H9 (cell line): ENCODE measurements at regions not wholly inside any gene's neighbourhood (a gene's known extent, or its start where the extent isn't known, plus 50 kb on each side); places are given as distances from the start of the nearest gene placed in this dataset.

Experiments used
- DNase-seq: peaks from one replicate; pipeline ENCODE4 v3.0.0-alpha.2; 2017
- H2AFZ ChIP-seq: one replicate; pipeline ENCODE4 v1.6.1; 2013; ENCODE audit warnings: mild to moderate bottlenecking, low read length, control low read depth, moderate library complexity
- H2AK5ac ChIP-seq: 2 replicates; pipeline ENCODE4 v1.6.1; 2013; ENCODE audit warnings: low read length, control low read depth, mixed read lengths; ENCODE audit not compliant: insufficient read length
- H2BK120ac ChIP-seq: one replicate; pipeline ENCODE4 v1.6.1; 2013; ENCODE audit warnings: low read depth, mild to moderate bottlenecking, low read length, control low read depth, inconsistent platforms; ENCODE audit not compliant: poor library complexity, severe bottlenecking
- H2BK12ac ChIP-seq: 2 replicates; pipeline ENCODE4 v1.6.1; 2013; ENCODE audit warnings: low read length, control low read depth, mixed read lengths, low read depth; ENCODE audit not compliant: insufficient read length
- H2BK15ac ChIP-seq: 2 replicates; pipeline ENCODE4 v1.6.1; 2013; ENCODE audit warnings: low read depth, low read length, control low read depth
- H2BK20ac ChIP-seq: one replicate; pipeline ENCODE4 v1.6.1; 2013; ENCODE audit warnings: low read depth, mild to moderate bottlenecking, low read length, control low read depth, inconsistent platforms; ENCODE audit not compliant: poor library complexity, severe bottlenecking
- H2BK5ac ChIP-seq: 2 replicates; pipeline ENCODE4 v1.6.1; 2013; ENCODE audit warnings: low read length, control low read depth, mixed read lengths; ENCODE audit not compliant: insufficient read length
- H3K14ac ChIP-seq: 2 replicates; pipeline ENCODE4 v1.6.1; 2013; ENCODE audit warnings: low read length, control low read depth; ENCODE audit not compliant: insufficient read depth
- H3K18ac ChIP-seq: 2 replicates; pipeline ENCODE4 v1.6.1; 2013; ENCODE audit warnings: low read depth, mild to moderate bottlenecking, mixed read lengths, low read length, control low read depth; ENCODE audit not compliant: insufficient read length
- H3K23ac ChIP-seq: 2 replicates; pipeline ENCODE4 v1.6.1; 2013; ENCODE audit warnings: low read length, control low read depth, mixed read lengths, low read depth; ENCODE audit not compliant: insufficient read length
- H3K23me2 ChIP-seq: 2 replicates; pipeline ENCODE4 v1.6.1; 2013; ENCODE audit warnings: low read depth, mild to moderate bottlenecking, mixed read lengths, low read length, control low read depth; ENCODE audit not compliant: insufficient read length, poor library complexity, severe bottlenecking
- H3K27ac ChIP-seq: 2 replicates; pipeline ENCODE4 v1.5.1; 2013; ENCODE audit warnings: low read length, control low read depth, mixed read lengths, low read depth; ENCODE audit not compliant: insufficient read length
- H3K27me3 ChIP-seq: 2 replicates; pipeline ENCODE4 v1.6.1; 2013; ENCODE audit warnings: low read length, control low read depth, inconsistent platforms; ENCODE audit not compliant: insufficient read depth
- H3K4ac ChIP-seq: 2 replicates; pipeline ENCODE4 v1.6.1; 2013; ENCODE audit warnings: low read depth, mild to moderate bottlenecking, control low read depth, inconsistent platforms, low read length, moderate library complexity
- H3K4me1 ChIP-seq: 2 replicates; pipeline ENCODE4 v1.6.1; 2013; ENCODE audit warnings: low read length, control low read depth, inconsistent platforms; ENCODE audit not compliant: insufficient read depth
- H3K4me2 ChIP-seq: 2 replicates; pipeline ENCODE4 v1.6.1; 2013; ENCODE audit warnings: low read length, control low read depth, mixed read lengths; ENCODE audit not compliant: insufficient read length, insufficient read depth
- H3K56ac ChIP-seq: 2 replicates; pipeline ENCODE4 v1.6.1; 2013; ENCODE audit warnings: low read depth, mild to moderate bottlenecking, mixed read lengths, low read length, control low read depth; ENCODE audit not compliant: insufficient read length
- H3K79me1 ChIP-seq: 2 replicates; pipeline ENCODE4 v1.6.1; 2013; ENCODE audit warnings: low read depth, mild to moderate bottlenecking, moderate library complexity, low read length, control low read depth, inconsistent platforms; ENCODE audit not compliant: insufficient read depth, poor library complexity, severe bottlenecking
- H3K79me2 ChIP-seq: 2 replicates; pipeline ENCODE4 v1.6.1; 2013; ENCODE audit warnings: low read length, control low read depth, inconsistent platforms; ENCODE audit not compliant: insufficient read depth
- H3K9ac ChIP-seq: 2 replicates; pipeline ENCODE4 v1.6.1; 2013; ENCODE audit warnings: low read length, control low read depth, mixed read lengths; ENCODE audit not compliant: insufficient read length; ENCODE audit errors: extremely low read depth
- H3K9me3 ChIP-seq: one replicate; pipeline ENCODE4 v1.6.1; 2013; ENCODE audit warnings: low read depth, low read length, inconsistent platforms; ENCODE audit not compliant: control insufficient read depth
- H3T11ph ChIP-seq: one replicate; pipeline ENCODE4 v1.6.1; 2013; ENCODE audit warnings: mild to moderate bottlenecking, low read length, control low read depth, inconsistent platforms
- H4K20me1 ChIP-seq: one replicate; pipeline ENCODE4 v1.6.1; 2013; ENCODE audit not compliant: control insufficient read depth, insufficient read length, insufficient read depth
- H4K5ac ChIP-seq: 2 replicates; pipeline ENCODE4 v1.6.1; 2013; ENCODE audit warnings: low read depth, mild to moderate bottlenecking, mixed read lengths, low read length, control low read depth; ENCODE audit not compliant: insufficient read length
- H4K8ac ChIP-seq: replicated peaks from 2 replicates; pipeline ENCODE4 v1.6.1; 2013; ENCODE audit warnings: low read length, control low read depth, mixed read lengths, low read depth; ENCODE audit not compliant: insufficient read length
- H4K91ac ChIP-seq: 2 replicates; pipeline ENCODE4 v1.6.1; 2013; ENCODE audit warnings: low read depth, mild to moderate bottlenecking, moderate library complexity, mixed read lengths, low read length, control low read depth; ENCODE audit not compliant: insufficient read length
- H3K27ac Mint-ChIP-seq, 3 experiments: 2 replicates in 2 of 3; 3 replicates in 1 of 3; pipeline ENCODE4 v1.8.0; 2020 to 2021; ENCODE audit warnings: mixed read lengths in 3 of 3, mild to moderate bottlenecking in 1 of 3, moderate library complexity in 1 of 3
- H3K27me3 Mint-ChIP-seq: 2 replicates; pipeline ENCODE4 v1.8.0; 2021; ENCODE audit warnings: low read depth, mild to moderate bottlenecking, moderate library complexity, mixed read lengths
- H3K36me3 Mint-ChIP-seq, 3 experiments: 2 replicates in 2 of 3; 3 replicates in 1 of 3; pipeline ENCODE4 v1.8.0; 2020 to 2021; ENCODE audit warnings: low read depth in 3 of 3, mixed read lengths in 3 of 3; ENCODE audit not compliant: insufficient read depth in 1 of 3
- H3K4me1 Mint-ChIP-seq, 2 experiments: 2 replicates each; pipeline ENCODE4 v1.8.0; 2020; ENCODE audit warnings: mixed read lengths in 2 of 2
- H3K4me3 Mint-ChIP-seq, 2 experiments: 2 replicates in 1 of 2; 3 replicates in 1 of 2; pipeline ENCODE4 v1.8.0; 2020 to 2021; ENCODE audit warnings: mild to moderate bottlenecking in 2 of 2, mixed read lengths in 2 of 2, moderate library complexity in 1 of 2
- H3K9me3 Mint-ChIP-seq, 2 experiments: 2 replicates in 1 of 2; 3 replicates in 1 of 2; pipeline ENCODE4 v1.8.0; 2020; ENCODE audit warnings: mild to moderate bottlenecking in 2 of 2, mixed read lengths in 2 of 2, moderate library complexity in 1 of 2
- CTCF ChIP-seq: fragments of 200-600 bp; sonication (generic); conservative IDR thresholded peaks from 3 replicates; pipeline ENCODE4 v1.8.0; 2021; ENCODE audit warnings: antibody characterized with exemption, mild to moderate bottlenecking
- WGBS: extraction: QIAGEN DNeasy Blood & Tissue Kit; methylation state at CpG from one replicate; pipeline ENCODE4 v1.1.7; 2013; ENCODE audit warnings: missing lambda C conversion rate, low lambda C conversion rate, mixed read lengths; ENCODE audit not compliant: insufficient read length; ENCODE audit errors: extremely low coverage; 5-methylcytosine and 5-hydroxymethylcytosine counted together

- peaks cover 26% of the 10 kb centered on the region for H3K27me3 Mint-ChIP-seq
- Histone ChIP-seq H4K8ac (no peak overlapping the region), H4K5ac (no peak overlapping the region), H3K9me3 (peaks cover 16% of the 10 kb centered on the region), H3K4ac (no peak overlapping the region), H3K14ac (no peak overlapping the region), H3K56ac (no peak overlapping the region), H3K79me1 (no peaks in the 10 kb centered on the region), H2AK5ac (no peak overlapping the region), H3K9ac (no peak overlapping the region), H3K4me1 (no peaks in the 10 kb centered on the region), H3T11ph (no peak overlapping the region), H2BK5ac (no peak overlapping the region), H3K27me3 (no peaks in the 10 kb centered on the region), H3K79me2 (no peaks in the 10 kb centered on the region), H2BK12ac (no peak overlapping the region), H2BK20ac (no peak overlapping the region), H3K27ac (no peak overlapping the region), H3K18ac (no peak overlapping the region), H2BK15ac (no peak overlapping the region), H2AFZ (no peak overlapping the region), H3K23ac (no peak overlapping the region), H3K23me2 (no peaks in the 10 kb centered on the region), H2BK120ac (no peak overlapping the region), H3K4me2 (no peak overlapping the region), H4K20me1 (no peaks in the 10 kb centered on the region), H4K91ac (no peak overlapping the region)
- peaks cover 0 to 9% of the 10 kb centered on the region in 2 experiments; a peak in 2 of 4 replicates for H3K4me1 Mint-ChIP-seq
- DNase-seq, result no peak
- H3K4me3 Mint-ChIP-seq, result no peak overlapping the region
- no peak for TF ChIP-seq CTCF
- WGBS, result no CpG with 5 or more reads among the region's 4 CpGs
- peaks cover 22 to 25% of the 10 kb centered on the region in 2 experiments for H3K9me3 Mint-ChIP-seq
- no peak overlapping the region for H3K27ac Mint-ChIP-seq
- H3K36me3 Mint-ChIP-seq, result peaks cover 5 to 12% (median 12%) of the 10 kb centered on the region in 3 experiments; a peak in 6 of 7 replicates
These were observed 77.5 kb upstream of the HABP2 start for GRCh38 chr10:113475381-113475807.
